Retina (tissue), 1 donor: ENCODE measurements at regions not wholly inside any gene's neighbourhood (a gene's known extent, or its start where the extent isn't known, plus 50 kb on each side); places are given as distances from the start of the nearest gene placed in this dataset.
A peak's percentile ranks its signal among the peaks of the same experiment; 100 is the strongest.

Experiments used
- DNase-seq: peaks from one replicate; pipeline ENCODE4 v3.0.0-alpha.2; 2016

- DNase-seq, result no peak
Observed at GRCh38 chr15:26477044-26477443, 295.8 kb downstream of the GABRB3 start.

- no peak for DNase-seq
Observed at GRCh38 chr15:26475554-26475953, 297.3 kb downstream of the GABRB3 start.

- no peak for DNase-seq
Observed at GRCh38 chr15:26472661-26473060, 300.2 kb downstream of the GABRB3 start.

GRCh38 chr15:26461847-26462608 lies 310.8 kb downstream of the GABRB3 start:
- DNase-seq, result no peak

- DNase-seq, result no peak
Observed at GRCh38 chr15:26460165-26460564, 312.7 kb downstream of the GABRB3 start.

DNA sequence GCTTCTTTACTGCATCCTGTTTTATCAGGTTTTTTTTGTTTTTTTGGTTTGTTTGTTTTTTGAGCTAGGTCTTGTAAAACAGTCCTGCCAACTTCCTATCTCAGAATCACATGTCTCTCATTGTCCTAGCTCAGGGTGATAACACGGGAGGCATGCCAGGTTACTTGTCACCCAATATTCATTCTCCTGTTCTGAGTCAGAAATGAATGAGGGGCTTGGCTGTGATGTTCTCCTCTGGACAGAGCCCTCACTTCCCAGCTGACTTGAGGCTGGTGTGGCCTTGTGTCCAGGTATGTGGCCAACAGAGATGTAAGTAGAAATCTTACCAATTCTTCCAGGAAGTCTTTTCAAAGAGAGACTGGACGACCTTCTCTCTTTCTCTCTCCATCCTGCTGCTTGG lies 317.0 kb downstream of the GABRB3 start:
- DNase-seq, result no peak

- no peak for DNase-seq
Observed at GRCh38 chr15:26453914-26454313, 319.0 kb downstream of the GABRB3 start.

- DNase-seq, result no peak
Observed at GRCh38 chr15:26451995-26452394, 320.9 kb downstream of the GABRB3 start.

- no peak for DNase-seq
Observed at GRCh38 chr15:26449291-26449690, 323.6 kb downstream of the GABRB3 start.

GRCh38 chr15:26443321-26443720 lies 329.5 kb downstream of the GABRB3 start:
- no peak for DNase-seq

DNA sequence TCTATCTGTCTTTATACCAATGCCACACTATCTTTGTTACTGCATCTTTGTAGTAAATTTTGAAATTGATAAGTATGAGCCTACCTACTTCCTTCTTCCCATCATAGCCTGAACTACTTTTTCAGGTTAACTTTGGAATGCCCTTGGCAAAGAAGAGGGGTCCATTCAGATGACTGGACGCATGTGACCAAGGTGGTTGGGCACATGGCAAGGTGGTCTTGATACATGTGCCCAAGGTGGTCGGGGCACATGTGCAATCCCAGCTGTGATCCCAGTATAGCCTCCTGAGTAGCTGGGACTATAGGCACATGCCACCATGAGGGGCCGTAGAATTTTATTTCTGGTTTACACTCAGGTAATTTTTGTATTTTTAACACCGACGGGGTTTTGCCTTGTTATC lies 330.2 kb downstream of the GABRB3 start:
- DNase-seq, result no peak

DNA sequence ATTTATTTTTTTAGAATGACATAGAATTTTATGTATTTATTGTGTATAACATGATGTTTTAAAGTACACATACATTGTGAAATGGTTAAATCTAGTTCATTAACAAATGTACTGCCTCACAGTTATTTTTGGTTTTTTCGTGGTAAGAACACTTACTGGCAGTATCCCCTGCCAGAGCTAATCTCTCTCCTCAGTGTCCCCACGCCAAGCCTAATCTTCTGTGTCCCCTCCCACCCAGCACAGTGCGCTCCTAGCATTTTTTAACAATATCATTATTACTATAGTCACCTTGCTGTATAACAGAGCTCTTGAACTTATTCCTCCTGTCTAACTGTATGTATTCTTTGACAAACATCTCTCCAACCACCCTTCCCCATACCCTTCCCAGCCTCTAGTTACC lies 333.2 kb downstream of the GABRB3 start:
- no peak for DNase-seq

DNA sequence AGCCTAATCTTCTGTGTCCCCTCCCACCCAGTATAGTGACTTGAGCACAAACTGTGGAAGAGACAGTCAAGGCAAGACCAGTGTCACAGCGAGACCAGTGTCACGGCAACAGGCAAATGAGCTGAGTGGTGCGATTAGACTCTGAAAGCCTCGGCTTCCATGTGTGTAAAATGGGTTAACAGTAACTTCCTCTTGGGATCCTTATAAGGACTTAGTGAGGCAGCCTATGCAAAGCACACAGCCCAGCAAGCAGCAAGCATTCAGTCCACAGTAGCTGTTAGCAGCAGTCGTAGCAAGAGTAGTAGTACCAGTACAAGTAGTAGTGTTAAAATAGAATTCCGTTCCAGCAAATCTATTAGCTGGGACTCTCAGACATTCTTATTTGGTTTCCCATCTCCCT lies 334.1 kb downstream of the GABRB3 start:
- no peak for DNase-seq

- no peak for DNase-seq
Observed at GRCh38 chr15:26438316-26438715, 334.6 kb downstream of the GABRB3 start.

- no peak for DNase-seq
Observed at GRCh38 chr15:26433818-26434217, 339.0 kb downstream of the GABRB3 start.

DNA sequence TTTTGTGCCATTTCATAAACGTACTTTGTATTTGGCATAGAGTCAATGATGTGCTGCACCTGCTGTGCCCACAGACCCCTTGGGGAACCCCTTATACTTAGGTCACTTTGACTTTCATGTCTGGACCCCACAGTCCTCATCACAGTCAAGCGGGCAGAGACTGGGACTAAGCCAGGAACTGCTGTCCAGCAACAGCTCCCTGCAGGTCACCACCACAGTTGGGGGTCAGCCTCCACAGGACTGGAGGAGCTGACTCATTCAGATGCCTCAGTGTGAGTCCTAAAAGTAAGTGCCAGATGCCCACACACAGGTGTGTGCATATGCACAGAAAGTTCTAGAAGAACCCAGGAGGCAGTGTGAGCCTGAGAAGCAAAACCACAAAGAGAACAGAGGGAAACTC lies 339.8 kb downstream of the GABRB3 start:
- no peak for DNase-seq

- no peak for DNase-seq
Observed at GRCh38 chr15:26421065-26421464, 351.8 kb downstream of the GABRB3 start.

DNA sequence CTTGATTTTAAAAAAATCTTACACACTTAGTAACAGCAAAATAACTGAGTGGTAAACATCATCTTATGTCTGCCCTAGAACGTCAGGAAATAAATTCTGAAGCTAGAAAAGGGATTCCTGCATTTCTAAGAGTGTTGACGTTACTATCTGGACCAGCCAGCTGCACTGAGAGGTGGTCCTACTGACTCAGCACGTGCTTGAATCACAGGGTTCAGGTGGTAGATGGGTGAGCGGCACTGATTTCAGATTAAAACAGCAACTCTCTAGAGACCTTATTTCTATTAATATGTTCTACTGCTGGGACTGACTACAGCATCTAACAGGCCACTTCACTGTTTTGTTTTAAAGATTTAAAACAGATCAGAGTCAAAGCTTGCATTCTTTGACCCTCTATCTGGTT lies 377.2 kb downstream of the GABRB3 start:
- peak; percentile 22 for DNase-seq

GRCh38 chr15:26394801-26395200 lies 378.1 kb downstream of the GABRB3 start:
- peak; percentile 39 for DNase-seq

DNA sequence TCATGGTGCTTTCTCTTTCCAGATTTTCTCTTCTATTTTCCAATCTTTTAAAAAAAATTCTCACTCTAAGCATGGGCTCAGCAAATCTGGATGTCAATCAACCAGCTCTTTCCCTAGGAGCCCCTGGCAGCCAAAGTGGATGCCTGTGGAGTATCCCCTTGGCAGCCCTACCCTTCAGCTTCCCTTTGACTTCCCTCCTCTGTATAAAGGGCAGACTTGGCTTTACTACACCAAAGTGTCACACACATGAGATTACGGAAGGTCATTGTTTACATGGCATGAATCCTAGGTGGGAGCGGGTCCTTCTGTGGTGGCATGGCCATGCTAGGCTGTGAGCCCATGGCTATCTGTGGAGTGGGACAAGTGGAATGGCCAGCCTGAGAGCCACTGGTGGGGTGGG lies 379.9 kb downstream of the GABRB3 start:
- DNase-seq, result no peak

DNA sequence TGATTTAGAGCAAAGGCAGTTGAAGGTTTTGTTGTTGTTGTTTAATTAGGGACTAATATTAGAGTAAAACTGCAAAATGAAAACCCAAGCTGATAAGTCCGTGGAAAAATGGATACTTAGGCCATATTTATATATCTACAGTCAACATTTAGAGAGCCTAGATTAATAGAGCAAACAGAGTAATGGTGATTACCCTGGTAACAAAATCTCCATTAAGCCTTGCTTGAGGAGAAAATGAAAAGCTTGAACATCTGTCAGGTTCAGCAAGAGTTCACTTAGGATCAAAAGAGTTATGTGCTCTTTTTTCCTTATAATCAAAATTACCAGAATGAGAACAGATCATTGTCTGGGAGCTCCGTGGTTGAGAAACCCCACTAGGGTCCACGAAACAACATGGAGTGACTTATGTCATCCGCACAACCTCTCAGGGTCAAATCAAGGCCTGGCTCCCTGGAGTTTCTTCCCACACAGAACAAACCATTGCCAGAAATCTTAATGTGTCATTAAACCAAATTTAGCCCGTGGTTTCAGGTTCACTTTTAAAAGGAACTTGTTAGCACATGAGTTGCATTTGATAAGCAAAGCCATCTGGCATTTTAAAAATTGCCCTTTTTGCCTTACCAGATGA lies 381.2 kb downstream of the GABRB3 start:
- no peak for DNase-seq

- no peak for DNase-seq
Observed at GRCh38 chr15:26382444-26383072, 390.3 kb downstream of the GABRB3 start.

- DNase-seq, result no peak
Observed at GRCh38 chr15:26378304-26378703, 394.6 kb downstream of the GABRB3 start.

GRCh38 chr15:26376243-26376642 lies 396.6 kb downstream of the GABRB3 start:
- no peak for DNase-seq
